ENCODE measurements at regions not wholly inside any gene's neighbourhood (a gene's known extent, or its start where the extent isn't known, plus 50 kb on each side); places are given as distances from the start of the nearest gene placed in this dataset.

GRCh38 chr11:79678780-79679452, 238.1 kb upstream of the TENM4 start:
- H3K27me3 ChIP-seq, result no peaks in the 10 kb centered on the region
- 69 to 70% methylated on average over 5 of the region's 5 CpGs for WGBS, 2 donors
- no peaks in the 10 kb centered on the region for H3K36me3 ChIP-seq (ENCODE audit: low read depth, missing control alignments)
- no peak overlapping the region for H3K27ac ChIP-seq
- intact Hi-C loops (cut with DNase I; ENCODE audit: low total_unique reads), result no loop called here
- DNase-seq, result no peak
- H3K9me3 ChIP-seq, result no peaks in the 10 kb centered on the region
- TF ChIP-seq POLR2A (IDR thresholded peaks at IDR 0.05) (no peak), CTCF (IDR thresholded peaks at IDR 0.05) (no peak)
- H3K4me3 ChIP-seq, result no peak overlapping the region
- H3K4me1 ChIP-seq, result no peaks in the 10 kb centered on the region

- Histone ChIP-seq H3K27me3 (no peaks in the 10 kb centered on the region), H3K4me3 (no peak overlapping the region), H3K4me1 (no peaks in the 10 kb centered on the region), H3K9me3 (no peaks in the 10 kb centered on the region), H3K27ac (no peak overlapping the region), H3K36me3 (ENCODE audit: low read depth, missing control alignments) (no peaks in the 10 kb centered on the region)
- TF ChIP-seq POLR2A (IDR thresholded peaks at IDR 0.05) (no peak), CTCF (IDR thresholded peaks at IDR 0.05) (no peak)
- no peak for DNase-seq
- 90 to 92% methylated on average over 2 of the region's 2 CpGs for WGBS, 2 donors
- intact Hi-C loops (cut with DNase I; ENCODE audit: low total_unique reads), result no loop called here
Measured at GRCh38 chr11:79676396-79676795, 235.6 kb upstream of the TENM4 start.

- H3K4me3 ChIP-seq, result no peak overlapping the region
- no peak overlapping the region for H3K27ac ChIP-seq
- intact Hi-C loops (cut with DNase I; ENCODE audit: low total_unique reads), result no loop called here
- no peaks in the 10 kb centered on the region for H3K36me3 ChIP-seq (ENCODE audit: low read depth, missing control alignments)
- H3K27me3 ChIP-seq, result no peaks in the 10 kb centered on the region
- no peaks in the 10 kb centered on the region for H3K4me1 ChIP-seq
- H3K9me3 ChIP-seq, result no peaks in the 10 kb centered on the region
- no peak for DNase-seq
- TF ChIP-seq POLR2A (IDR thresholded peaks at IDR 0.05), result no peak
- no peak for TF ChIP-seq CTCF (IDR thresholded peaks at IDR 0.05)
- 96 to 98% methylated on average over 2 of the region's 2 CpGs for WGBS, 2 donors
Measured at GRCh38 chr11:79675081-79675480, 234.3 kb upstream of the TENM4 start.

GRCh38 chr11:79672786-79673185, 232.0 kb upstream of the TENM4 start:
- H3K4me3 ChIP-seq, result no peak overlapping the region
- WGBS, 2 donors, result 93 to 97% methylated on average over 1 of the region's 1 CpG
- H3K27me3 ChIP-seq, result no peaks in the 10 kb centered on the region
- DNase-seq, result no peak
- H3K9me3 ChIP-seq, result no peaks in the 10 kb centered on the region
- H3K4me1 ChIP-seq, result no peaks in the 10 kb centered on the region
- no peak for TF ChIP-seq POLR2A (IDR thresholded peaks at IDR 0.05)
- TF ChIP-seq CTCF (IDR thresholded peaks at IDR 0.05), result no peak
- intact Hi-C loops (cut with DNase I; ENCODE audit: low total_unique reads), result no loop called here
- H3K27ac ChIP-seq, result no peak overlapping the region
- H3K36me3 ChIP-seq (ENCODE audit: low read depth, missing control alignments), result no peaks in the 10 kb centered on the region

GRCh38 chr11:79671401-79671800, 230.6 kb upstream of the TENM4 start:
- Histone ChIP-seq H3K4me1 (no peaks in the 10 kb centered on the region), H3K9me3 (no peaks in the 10 kb centered on the region), H3K27me3 (no peaks in the 10 kb centered on the region), H3K36me3 (ENCODE audit: low read depth, missing control alignments) (no peaks in the 10 kb centered on the region), H3K4me3 (no peak overlapping the region), H3K27ac (no peak overlapping the region)
- WGBS, 2 donors, result 55 to 56% methylated on average over 3 of the region's 3 CpGs
- TF ChIP-seq CTCF (IDR thresholded peaks at IDR 0.05) (no peak), POLR2A (IDR thresholded peaks at IDR 0.05) (no peak)
- DNase-seq, result no peak
- intact Hi-C loops (cut with DNase I; ENCODE audit: low total_unique reads), result no loop called here
